HG03575 (cell line): ENCODE measurements at regions not wholly inside any gene's neighbourhood (a gene's known extent, or its start where the extent isn't known, plus 50 kb on each side); places are given as distances from the start of the nearest gene placed in this dataset.
"Not testable (repeated sequence)": the region's sequence is repeated elsewhere in the genome, so short reads cannot be mapped to it uniquely, and the experiment has no call there.

Experiments used
- ATAC-seq: cut with Tn5 transposase; IDR thresholded peaks from one replicate; pipeline ENCODE4 v1.9.1; 2021; ENCODE audit not compliant: unreplicated experiment, insufficient number of reproducible peaks, low FRiP score; ENCODE audit errors: extremely low read depth

GRCh38 chr9:22922222-22922621, 475.6 kb downstream of the DMRTA1 start:
- no peak for ATAC-seq

GRCh38 chr9:22954550-22954949, 507.9 kb downstream of the DMRTA1 start:
- no peak for ATAC-seq

- ATAC-seq: no peak
Observed at GRCh38 chr9:22954964-22955363, 508.3 kb downstream of the DMRTA1 start.

- ATAC-seq: no peak
Observed at GRCh38 chr9:22969350-22969979, 522.8 kb downstream of the DMRTA1 start.

- ATAC-seq: no peak
Observed at GRCh38 chr9:22970434-22970975, 523.9 kb downstream of the DMRTA1 start.

- ATAC-seq: no peak
Observed at GRCh38 chr9:22975951-22976350, 529.3 kb downstream of the DMRTA1 start.

GRCh38 chr9:22976454-22976853, 529.8 kb downstream of the DMRTA1 start:
- no peak for ATAC-seq

- ATAC-seq: not testable (repeated sequence)
Observed at GRCh38 chr9:22980429-22980828, 533.8 kb downstream of the DMRTA1 start.

GRCh38 chr9:22986556-22986955, 539.9 kb downstream of the DMRTA1 start:
- no peak for ATAC-seq

GRCh38 chr9:22990349-22990748, 543.7 kb downstream of the DMRTA1 start:
- no peak for ATAC-seq

GRCh38 chr9:22992780-22993179, 546.2 kb downstream of the DMRTA1 start:
- no peak for ATAC-seq

GRCh38 chr9:22997923-22998322, 551.3 kb downstream of the DMRTA1 start:
- ATAC-seq: no peak

GRCh38 chr9:23005156-23005555, 558.5 kb downstream of the DMRTA1 start:
- no peak for ATAC-seq

GRCh38 chr9:23006127-23006526, 559.5 kb downstream of the DMRTA1 start:
- no peak for ATAC-seq

GRCh38 chr9:23011669-23012068, 565.0 kb downstream of the DMRTA1 start:
- no peak for ATAC-seq

GRCh38 chr9:23015557-23015956, 568.9 kb downstream of the DMRTA1 start:
- no peak for ATAC-seq

- no peak for ATAC-seq
Observed at GRCh38 chr9:23036416-23036815, 589.8 kb downstream of the DMRTA1 start.

GRCh38 chr9:23039402-23039801, 592.8 kb downstream of the DMRTA1 start:
- ATAC-seq: no peak

- ATAC-seq: no peak
Observed at GRCh38 chr9:23041466-23041865, 594.8 kb downstream of the DMRTA1 start.

- no peak for ATAC-seq
Observed at GRCh38 chr9:23044549-23044948, 597.9 kb downstream of the DMRTA1 start.

- ATAC-seq: not testable (repeated sequence)
Observed at GRCh38 chr9:23046026-23046425, 599.4 kb downstream of the DMRTA1 start.
